PFSK-1 (cell line): ENCODE measurements at regions not wholly inside any gene's neighbourhood (a gene's known extent, or its start where the extent isn't known, plus 50 kb on each side); places are given as distances from the start of the nearest gene placed in this dataset.

Experiments used
- FOXP2 ChIP-seq: optimal IDR thresholded peaks from 2 replicates; pipeline ENCODE3; 2011; ENCODE audit warnings: borderline replicate concordance, control low read depth, inconsistent platforms; ENCODE audit not compliant: insufficient read depth; ENCODE audit errors: extremely low read length, extremely low read depth
- POLR2AphosphoS5 ChIP-seq: IDR thresholded peaks from 2 replicates; pipeline ENCODE4 v1.6.1; 2012; ENCODE audit warnings: low read depth, mild to moderate bottlenecking, control low read depth, low read length, moderate library complexity
- REST ChIP-seq, 2 experiments: IDR thresholded peaks; 2 replicates each; pipeline versions ENCODE4 v1.6.1 to v1.8.0; 2011 to 2012; ENCODE audit warnings: low read depth in 2 of 2, low read length in 2 of 2, control low read depth in 1 of 2, inconsistent platforms in 1 of 2, mild to moderate bottlenecking in 1 of 2, moderate library complexity in 1 of 2; ENCODE audit not compliant: insufficient read depth in 1 of 2
- SIN3A ChIP-seq: IDR thresholded peaks from 2 replicates; pipeline ENCODE4 v1.6.1; 2012; ENCODE audit warnings: mild to moderate bottlenecking, low read length, moderate library complexity, borderline replicate concordance; ENCODE audit not compliant: insufficient read depth
- TAF1 ChIP-seq: IDR thresholded peaks from 2 replicates; pipeline ENCODE4 v1.6.1; 2012; ENCODE audit warnings: low read length, control low read depth, borderline replicate concordance; ENCODE audit not compliant: insufficient read depth

- no peak for TF ChIP-seq SIN3A
- no peak for TF ChIP-seq REST (IDR thresholded peaks at IDR 0.05; ENCODE audit: insufficient read depth in 1 of 2, low read depth in 2 of 2, low read length in 2 of 2)
- TF ChIP-seq POLR2AphosphoS5 = no peak
- TF ChIP-seq TAF1 = no peak
- TF ChIP-seq FOXP2 = no peak
Measured at GRCh38 chr1:87652176-87652575, 323.5 kb downstream of the LMO4 start.
